ENCODE measurements at regions not wholly inside any gene's neighbourhood (a gene's known extent, or its start where the extent isn't known, plus 50 kb on each side); places are given as distances from the start of the nearest gene placed in this dataset.

DNA sequence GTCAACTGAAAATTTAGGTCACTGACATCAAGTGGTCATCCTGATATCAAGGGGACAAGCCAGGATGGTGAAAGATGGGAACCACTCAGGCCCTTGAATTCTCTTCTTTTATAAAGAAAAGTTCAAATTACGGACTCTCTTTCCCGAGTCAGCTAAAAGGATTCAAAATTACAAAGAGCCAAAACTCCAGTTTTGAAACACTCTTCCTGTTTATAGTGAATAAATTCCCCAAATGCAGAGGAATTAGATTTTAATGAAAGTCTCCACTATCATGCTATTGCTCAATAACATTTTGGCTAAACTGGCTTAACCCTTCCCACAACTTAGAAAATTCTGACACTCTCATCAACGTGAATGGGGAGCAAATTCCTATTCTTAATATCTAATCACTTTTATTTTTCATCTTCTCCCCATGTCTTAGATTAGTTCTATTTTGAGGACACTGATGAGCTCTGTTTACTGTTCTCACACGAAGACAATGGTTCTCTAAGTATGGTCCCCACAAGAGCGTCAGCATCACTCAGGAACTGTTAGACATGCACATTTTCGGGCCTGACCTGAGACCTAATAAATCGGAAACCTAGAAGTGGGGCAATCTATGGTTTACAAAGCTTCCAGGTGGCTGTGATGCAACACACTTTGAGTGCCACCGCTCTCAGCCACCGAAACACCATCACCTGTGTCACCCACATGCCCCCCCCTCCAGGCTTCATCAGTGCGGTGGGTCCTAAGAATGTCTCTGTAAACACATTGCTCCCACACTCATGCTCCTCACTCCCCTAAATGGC lies 64.4 kb upstream of the TIAM1 start:
- TF ChIP-seq, protein P1, sequence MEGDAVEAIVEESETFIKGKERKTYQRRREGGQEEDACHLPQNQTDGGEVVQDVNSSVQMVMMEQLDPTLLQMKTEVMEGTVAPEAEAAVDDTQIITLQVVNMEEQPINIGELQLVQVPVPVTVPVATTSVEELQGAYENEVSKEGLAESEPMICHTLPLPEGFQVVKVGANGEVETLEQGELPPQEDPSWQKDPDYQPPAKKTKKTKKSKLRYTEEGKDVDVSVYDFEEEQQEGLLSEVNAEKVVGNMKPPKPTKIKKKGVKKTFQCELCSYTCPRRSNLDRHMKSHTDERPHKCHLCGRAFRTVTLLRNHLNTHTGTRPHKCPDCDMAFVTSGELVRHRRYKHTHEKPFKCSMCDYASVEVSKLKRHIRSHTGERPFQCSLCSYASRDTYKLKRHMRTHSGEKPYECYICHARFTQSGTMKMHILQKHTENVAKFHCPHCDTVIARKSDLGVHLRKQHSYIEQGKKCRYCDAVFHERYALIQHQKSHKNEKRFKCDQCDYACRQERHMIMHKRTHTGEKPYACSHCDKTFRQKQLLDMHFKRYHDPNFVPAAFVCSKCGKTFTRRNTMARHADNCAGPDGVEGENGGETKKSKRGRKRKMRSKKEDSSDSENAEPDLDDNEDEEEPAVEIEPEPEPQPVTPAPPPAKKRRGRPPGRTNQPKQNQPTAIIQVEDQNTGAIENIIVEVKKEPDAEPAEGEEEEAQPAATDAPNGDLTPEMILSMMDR (IDR thresholded peaks at IDR 0.05; ENCODE audit: insufficient read depth, low read depth, low read length): no peak
- no peak for TF ChIP-seq EZH2 (IDR thresholded peaks at IDR 0.05; ENCODE audit: insufficient read depth, low read length)

Measured in astrocyte (in vitro differentiated cells and primary cell).